Thymus (tissue), 11 donors: ENCODE measurements at regions not wholly inside any gene's neighbourhood (a gene's known extent, or its start where the extent isn't known, plus 50 kb on each side); places are given as distances from the start of the nearest gene placed in this dataset.

Experiments
- DNase-seq, 9 donors: peaks; one replicate each; pipeline ENCODE4 v3.0.0-alpha.2; 2013; ENCODE audit warnings: low spot score in 9 of 9, low read depth in 6 of 9, missing footprints in 1 of 9
- H3K27ac ChIP-seq, 2 donors: one replicate each; pipeline ENCODE4 v1.5.1; 2013; ENCODE audit warnings: control low read depth in 1 of 2, low read depth in 1 of 2, low read length in 1 of 2, mild to moderate bottlenecking in 1 of 2, moderate library complexity in 1 of 2
- H3K27me3 ChIP-seq, 2 donors: one replicate each; pipeline ENCODE4 v1.5.1; 2013; ENCODE audit warnings: low read length in 1 of 2; ENCODE audit not compliant: control insufficient read depth in 2 of 2, insufficient read depth in 1 of 2
- H3K36me3 ChIP-seq, 2 donors: one replicate each; pipeline ENCODE4 v1.5.1; 2013; ENCODE audit warnings: low read length in 1 of 2, mild to moderate bottlenecking in 1 of 2, moderate library complexity in 1 of 2; ENCODE audit not compliant: control insufficient read depth in 2 of 2, insufficient read depth in 2 of 2
- H3K4me1 ChIP-seq, 2 donors: one replicate each; pipeline ENCODE4 v1.5.1; 2013; ENCODE audit warnings: low read length in 2 of 2; ENCODE audit not compliant: control insufficient read depth in 2 of 2, insufficient read depth in 2 of 2
- H3K4me3 ChIP-seq, 2 donors: one replicate each; pipeline ENCODE4 v1.5.1; 2013; ENCODE audit warnings: low read length in 2 of 2, control low read depth in 1 of 2, mild to moderate bottlenecking in 1 of 2
- H3K9me3 ChIP-seq, 2 donors: one replicate each; pipeline ENCODE4 v1.5.1; 2013; ENCODE audit warnings: low read length in 1 of 2, mild to moderate bottlenecking in 1 of 2; ENCODE audit not compliant: control insufficient read depth in 2 of 2, insufficient read depth in 1 of 2
- WGBS: extraction: QIAGEN DNeasy Blood & Tissue Kit; methylation state at CpG from one replicate; pipeline ENCODE4 v1.1.7; 2013; 5-methylcytosine and 5-hydroxymethylcytosine counted together
- donor health status: healthy.

- Histone ChIP-seq H3K36me3 (no peaks in the 10 kb centered on the region), H3K27me3 (no peaks in the 10 kb centered on the region), H3K9me3 (no peaks in the 10 kb centered on the region), H3K4me1 (no peaks in the 10 kb centered on the region), H3K27ac (no peak overlapping the region), H3K4me3 (no peak overlapping the region)
- WGBS: 65% methylated on average over 3 of the region's 3 CpGs
- DNase-seq: no peak
Observed at GRCh38 chr4:112058433-112058832, 86.8 kb upstream of the FAM241A start.

- Histone ChIP-seq H3K27ac (no peak overlapping the region), H3K4me3 (no peak overlapping the region), H3K4me1 (no peaks in the 10 kb centered on the region), H3K9me3 (no peaks in the 10 kb centered on the region), H3K36me3 (no peaks in the 10 kb centered on the region), H3K27me3 (no peaks in the 10 kb centered on the region)
- no peak for DNase-seq
Observed at GRCh38 chr4:112060212-112060611, 85.0 kb upstream of the FAM241A start.

- WGBS: 93% methylated on average over 2 of the region's 2 CpGs
- no peaks in the 10 kb centered on the region for H3K36me3 ChIP-seq
- no peaks in the 10 kb centered on the region for H3K9me3 ChIP-seq
- H3K27me3 ChIP-seq: no peaks in the 10 kb centered on the region
- no peak overlapping the region for H3K4me3 ChIP-seq
- DNase-seq: no peak
- no peak overlapping the region for H3K27ac ChIP-seq
- no peaks in the 10 kb centered on the region for H3K4me1 ChIP-seq
Observed at GRCh38 chr4:112061207-112061817, 83.9 kb upstream of the FAM241A start.

- Histone ChIP-seq H3K27ac (no peak overlapping the region), H3K36me3 (no peaks in the 10 kb centered on the region), H3K27me3 (no peaks in the 10 kb centered on the region), H3K4me1 (no peaks in the 10 kb centered on the region), H3K4me3 (no peak overlapping the region), H3K9me3 (no peaks in the 10 kb centered on the region)
- no peak for DNase-seq
- 99% methylated on average over 1 of the region's 1 CpG for WGBS
Observed at GRCh38 chr4:112063260-112063659, 82.0 kb upstream of the FAM241A start.

- no peaks in the 10 kb centered on the region for H3K4me1 ChIP-seq
- no peaks in the 10 kb centered on the region for H3K9me3 ChIP-seq
- no peak overlapping the region for H3K4me3 ChIP-seq
- no peaks in the 10 kb centered on the region for H3K27me3 ChIP-seq
- H3K27ac ChIP-seq: no peak overlapping the region
- H3K36me3 ChIP-seq: no peaks in the 10 kb centered on the region
- DNase-seq: no peak
- 98% methylated on average over 2 of the region's 2 CpGs for WGBS
Observed at GRCh38 chr4:112069110-112069509, 76.1 kb upstream of the FAM241A start.

- Histone ChIP-seq H3K27ac (no peak overlapping the region), H3K36me3 (no peaks in the 10 kb centered on the region), H3K9me3 (no peaks in the 10 kb centered on the region), H3K4me3 (no peak overlapping the region), H3K4me1 (no peaks in the 10 kb centered on the region), H3K27me3 (no peaks in the 10 kb centered on the region)
- no peak for DNase-seq
- 91% methylated on average over 6 of the region's 6 CpGs for WGBS
Observed at GRCh38 chr4:112073181-112073580, 72.1 kb upstream of the FAM241A start.

- no peak overlapping the region for H3K4me3 ChIP-seq
- 58% methylated on average over 4 of the region's 4 CpGs for WGBS
- no peaks in the 10 kb centered on the region for H3K4me1 ChIP-seq
- no peak overlapping the region for H3K27ac ChIP-seq
- DNase-seq: peak in 8 of 9 donors; percentile 12 to 59 (median 34)
- H3K27me3 ChIP-seq: no peaks in the 10 kb centered on the region
- no peaks in the 10 kb centered on the region for H3K36me3 ChIP-seq
- no peaks in the 10 kb centered on the region for H3K9me3 ChIP-seq
Observed at GRCh38 chr4:112075129-112075753, 70.0 kb upstream of the FAM241A start.

- no peak for DNase-seq
- H3K4me3 ChIP-seq: no peak overlapping the region
- WGBS: 97% methylated on average over 3 of the region's 3 CpGs
Observed at GRCh38 chr4:112075906-112076305, 69.3 kb upstream of the FAM241A start.

GRCh38 chr4:112076919-112077608, 68.2 kb upstream of the FAM241A start:
- DNase-seq: no peak
- 95% methylated on average over 6 of the region's 6 CpGs for WGBS

More at GRCh38 chr4:112075906-112076305, 69.3 kb upstream of the FAM241A start:
- H3K27ac ChIP-seq: no peak overlapping the region
- no peaks in the 10 kb centered on the region for H3K4me1 ChIP-seq
- no peaks in the 10 kb centered on the region for H3K36me3 ChIP-seq
- H3K27me3 ChIP-seq: no peaks in the 10 kb centered on the region
- H3K9me3 ChIP-seq: no peaks in the 10 kb centered on the region

More at GRCh38 chr4:112076919-112077608, 68.2 kb upstream of the FAM241A start:
- no peaks in the 10 kb centered on the region for H3K9me3 ChIP-seq
- H3K27me3 ChIP-seq: no peaks in the 10 kb centered on the region
- no peaks in the 10 kb centered on the region for H3K36me3 ChIP-seq
- no peaks in the 10 kb centered on the region for H3K4me1 ChIP-seq
- no peak overlapping the region for H3K27ac ChIP-seq
- H3K4me3 ChIP-seq: no peak overlapping the region
